Ovary (tissue), 7 donors: ENCODE measurements at regions not wholly inside any gene's neighbourhood (a gene's known extent, or its start where the extent isn't known, plus 50 kb on each side); places are given as distances from the start of the nearest gene placed in this dataset.

ENCODE experiments used
- DNase-seq, 5 donors: peaks; one replicate each; pipeline ENCODE4 v3.0.0-alpha.2; 2019 to 2020
- H3K27ac ChIP-seq, 2 donors: fragments of 200-600 bp; one replicate each; pipeline versions ENCODE4 v1.5.1 to v1.8.0; 2019 to 2022
- H3K27me3 ChIP-seq: fragments of 200-600 bp; one replicate; pipeline ENCODE4 v1.8.0; 2022
- H3K36me3 ChIP-seq: fragments of 200-600 bp; sonication (generic); one replicate; pipeline ENCODE4 v1.5.1; 2019
- H3K4me1 ChIP-seq: one replicate; pipeline ENCODE4 v1.8.1; 2013; ENCODE audit warnings: mild to moderate bottlenecking, moderate library complexity; ENCODE audit not compliant: insufficient read depth
- H3K4me3 ChIP-seq: fragments of 200-600 bp; sonication (generic); one replicate; pipeline ENCODE4 v1.5.1; 2017
- H3K9me3 ChIP-seq, 2 donors: fragments of 200-600 bp in 1 of 2; sonication (generic) in 1 of 2; one replicate each; pipeline versions ENCODE4 v1.5.1 to v1.8.1; 2013 to 2019; ENCODE audit warnings: mild to moderate bottlenecking in 1 of 2, moderate library complexity in 1 of 2
- CTCF ChIP-seq, 3 donors: fragments of 450-650 bp in 2 of 3; fragments of 200-600 bp in 1 of 3; IDR thresholded peaks; one replicate each; pipeline versions ENCODE4 v1.5.1 to v1.8.0; 2016 to 2022; ENCODE audit warnings: antibody characterized with exemption in 3 of 3, mild to moderate bottlenecking in 1 of 3
- EP300 ChIP-seq: sonication (generic); formaldehyde crosslinking; IDR thresholded peaks from one replicate; pipeline ENCODE4 v1.6.1; 2017; ENCODE audit warnings: antibody characterized with exemption
- POLR2A ChIP-seq: fragments of 450-650 bp; IDR thresholded peaks from one replicate; pipeline ENCODE4 v1.6.1; 2017; ENCODE audit warnings: antibody characterized with exemption, mild to moderate bottlenecking, moderate library complexity
- WGBS, 3 donors: extraction: QIAGEN DNeasy Blood & Tissue Kit in 1 of 3; methylation state at CpG; one replicate each; pipeline versions ENCODE4 v1.1.5 to v1.1.7; 2013 to 2017; 5-methylcytosine and 5-hydroxymethylcytosine counted together
- intact Hi-C, 4 donors: fragments of 100-400 bp; cut with DNase I; formaldehyde crosslinking; loops; one replicate each; pipeline versions ENCODE4 v1.11.0 to v1.15.1; 2022 to 2023
- donor health status: DM: no; HTN: no; CAD: no; lungs with moderate emphysema.
- donor health status: DM: no; HTN: no; CAD: no.
- donor health status: Bipolar disorder and iron deficiency.
- donor health status: DM: no; HTN: no; CAD: no.
- donor health status: DM: yes; HTN: yes; CAD: no.

- Histone ChIP-seq H3K4me1 (no peaks in the 10 kb centered on the region), H3K27me3 (no peaks in the 10 kb centered on the region), H3K27ac (no peak overlapping the region), H3K4me3 (no peak overlapping the region), H3K9me3 (no peaks in the 10 kb centered on the region), H3K36me3 (no peaks in the 10 kb centered on the region)
- intact Hi-C loops, result no loop called here
- TF ChIP-seq EP300, result no peak
- TF ChIP-seq POLR2A, result no peak
- TF ChIP-seq CTCF (IDR thresholded peaks at IDR 0.05), result no peak
- DNase-seq, result no peak
These were observed 70.5 kb upstream of the NKAIN2 start for GRCh38 chr6:123733180-123733579.

GRCh38 chr6:123716506-123716905 lies 79.8 kb upstream of the TRDN start:
- intact Hi-C loops, result loop anchor here in 2 of 4 donors (10.0 kb wide), 1 partner anchor 302 kb away; no protein-coding TSS in a partner anchor
- TF ChIP-seq EP300 (no peak), POLR2A (no peak), CTCF (IDR thresholded peaks at IDR 0.05) (no peak)
- Histone ChIP-seq H3K27me3 (no peaks in the 10 kb centered on the region), H3K27ac (no peak overlapping the region), H3K36me3 (no peaks in the 10 kb centered on the region), H3K4me3 (no peak overlapping the region), H3K4me1 (no peaks in the 10 kb centered on the region), H3K9me3 (no peaks in the 10 kb centered on the region)
- 71 to 90% (median 78%) methylated on average over 3 of the region's 3 CpGs for WGBS, 3 donors
- no peak for DNase-seq

- TF ChIP-seq EP300, result no peak
- TF ChIP-seq CTCF (IDR thresholded peaks at IDR 0.05), result peak in 1 of 3 donors; percentile 20
- TF ChIP-seq POLR2A, result no peak
- no peaks in the 10 kb centered on the region for H3K27me3 ChIP-seq
- no peak for DNase-seq
- no peak overlapping the region for H3K27ac ChIP-seq
- intact Hi-C loops, result loop anchor here in 2 of 4 donors (10.0 kb wide), 1 partner anchor 300 kb away; no protein-coding TSS in a partner anchor
- H3K4me3 ChIP-seq, result no peak overlapping the region
- H3K36me3 ChIP-seq, result no peaks in the 10 kb centered on the region
- no peaks in the 10 kb centered on the region for H3K9me3 ChIP-seq
- H3K4me1 ChIP-seq, result no peaks in the 10 kb centered on the region
- WGBS, 3 donors, result 52 to 62% (median 58%) methylated on average over 7 of the region's 7 CpGs
These were observed 78.5 kb upstream of the TRDN start for GRCh38 chr6:123715006-123715863.

- Histone ChIP-seq H3K27me3 (no peaks in the 10 kb centered on the region), H3K27ac (no peak overlapping the region), H3K4me1 (no peaks in the 10 kb centered on the region), H3K9me3 (no peaks in the 10 kb centered on the region), H3K4me3 (no peak overlapping the region), H3K36me3 (no peaks in the 10 kb centered on the region)
- TF ChIP-seq EP300 (no peak), POLR2A (no peak), CTCF (IDR thresholded peaks at IDR 0.05) (no peak)
- 63 to 74% (median 71%) methylated on average over 3 of the region's 3 CpGs for WGBS, 3 donors
- no peak for DNase-seq
- intact Hi-C loops, result loop anchor here (5.0 to 10.0 kb wide), 3 partner anchors 296 to 301 kb away; no protein-coding TSS in a partner anchor
These were observed 76.1 kb upstream of the TRDN start for GRCh38 chr6:123712831-123713230.
